Heart left ventricle (tissue), 16 donors: ENCODE measurements at regions not wholly inside any gene's neighbourhood (a gene's known extent, or its start where the extent isn't known, plus 50 kb on each side); places are given as distances from the start of the nearest gene placed in this dataset.
A peak's percentile ranks its signal among the peaks of the same experiment; 100 is the strongest.

ENCODE experiments used
- ATAC-seq, 4 donors: fragments of 200-7000 bp; cut with Tn5 transposase; one replicate each; pipeline ENCODE4 v1.9.1; 2020 to 2022; ENCODE audit warnings: moderate library complexity in 4 of 4, mild to moderate bottlenecking in 3 of 4, moderate number of reproducible peaks in 1 of 4
- DNase-seq, 5 donors: peaks; one replicate each; pipeline ENCODE4 v3.0.0-alpha.2; 2020
- H3K27ac ChIP-seq, 12 donors: fragments of 200-600 bp; sonication (generic) in 4 of 12; one replicate each; pipeline versions ENCODE4 v1.5.0 to v1.8.0; 2016 to 2022; ENCODE audit warnings: mild to moderate bottlenecking in 2 of 12
- H3K27me3 ChIP-seq, 9 donors: fragments of 200-600 bp; sonication (generic) in 2 of 9; one replicate each; pipeline versions ENCODE4 v1.5.1 to v1.8.0; 2016 to 2022; ENCODE audit warnings: mild to moderate bottlenecking in 3 of 9
- H3K36me3 ChIP-seq, 9 donors: fragments of 200-600 bp; sonication (generic) in 2 of 9; one replicate each; pipeline versions ENCODE4 v1.5.0 to v1.8.0; 2018 to 2022; ENCODE audit warnings: mild to moderate bottlenecking in 2 of 9
- H3K4me1 ChIP-seq, 12 donors: fragments of 200-600 bp; sonication (generic) in 4 of 12; one replicate each; pipeline versions ENCODE4 v1.5.0 to v1.8.0; 2016 to 2022; ENCODE audit warnings: mild to moderate bottlenecking in 3 of 12
- H3K4me3 ChIP-seq, 12 donors: fragments of 200-600 bp; sonication (generic) in 4 of 12; one replicate each; pipeline versions ENCODE4 v1.5.0 to v1.8.0; 2017 to 2022; ENCODE audit warnings: mild to moderate bottlenecking in 9 of 12, moderate library complexity in 4 of 12
- H3K9me3 ChIP-seq, 12 donors: fragments of 200-600 bp; sonication (generic) in 4 of 12; one replicate each; pipeline versions ENCODE4 v1.5.0 to v1.8.0; 2016 to 2022; ENCODE audit warnings: mild to moderate bottlenecking in 1 of 12
- CTCF ChIP-seq, 12 donors: fragments of 200-600 bp; sonication (generic) in 4 of 12; IDR thresholded peaks; one replicate each; pipeline versions ENCODE4 v1.5.0 to v1.8.0; 2018 to 2022; ENCODE audit warnings: antibody characterized with exemption in 12 of 12, mild to moderate bottlenecking in 5 of 12
- POLR2A ChIP-seq, 2 donors: fragments of 450-650 bp; IDR thresholded peaks; one replicate each; pipeline ENCODE4 v1.6.1; 2017; ENCODE audit warnings: antibody characterized with exemption in 2 of 2, mild to moderate bottlenecking in 2 of 2, moderate library complexity in 2 of 2
- WGBS, 4 donors: extraction: QIAGEN DNeasy Blood & Tissue Kit in 2 of 4; methylation state at CpG; one replicate each; pipeline versions ENCODE4 v1.1.5 to v1.1.7; 2013 to 2018; 5-methylcytosine and 5-hydroxymethylcytosine counted together
- intact Hi-C, 10 donors: fragments of 100-400 bp; cut with DNase I; formaldehyde crosslinking; loops; one replicate each; pipeline versions ENCODE4 v1.11.1 to v1.14.2; 2022
- donor health status: ischemic (EF 13 %, LVEDD 7.1; RV severe dilation, severe dysfunction).
- donor health status: healthy with polysubstance abuse.
- donor health status: DM: no; HTN: yes; CAD: no.
- donor health status: DM: no; HTN: no; CAD: no.
- donor health status: ischemic (EF 25% LVEDD 6.9; RV normal size, moderate dysfunction).
- donor health status: ischemic (EF 25% LVEDD 5.7; RV mildly dilated, moderate dysfunction).
- donor health status: healthy.
- donor health status: DM: yes; HTN: yes; CAD: no.
- donor health status: ischemic (EF 35%, LVEDD 5.7; RV mildly dilated, moderate dysfunction).
- donor health status: nonischemic (EF 11% LVEDD 7.7; RV severe dilation, severe dysfunction).
- donor health status: DM: yes; HTN: yes; CAD: no.
- donor health status: PGD.
- donor health status: ischemic (EF 29% LVEDD 5.4; RV normal size, mild dysfunction).
- donor health status: nonischemic (EF 23%, LVEDD 6.1; RV moderate dilation, normal function).

- WGBS, 4 donors, result 47 to 61% (median 55%) methylated on average over 1 of the region's 1 CpG
- TF ChIP-seq POLR2A (IDR thresholded peaks at IDR 0.05) (no peak), CTCF (IDR thresholded peaks at IDR 0.05) (no peak)
- no peak overlapping the region for H3K27ac ChIP-seq
- H3K9me3 ChIP-seq, result no peaks in the 10 kb centered on the region
- no peak overlapping the region for H3K4me3 ChIP-seq
- intact Hi-C loops, result no loop called here
- no peaks in the 10 kb centered on the region for H3K36me3 ChIP-seq
- DNase-seq (no peak), ATAC-seq (no peak)
- no peaks in the 10 kb centered on the region for H3K4me1 ChIP-seq
- no peaks in the 10 kb centered on the region for H3K27me3 ChIP-seq
Observed at GRCh38 chr5:52684051-52684450, 103.7 kb upstream of the ITGA1 start.

- H3K27ac ChIP-seq, result no peak overlapping the region
- ATAC-seq (no peak), DNase-seq (no peak)
- H3K36me3 ChIP-seq, result no peaks in the 10 kb centered on the region
- no peaks in the 10 kb centered on the region for H3K9me3 ChIP-seq
- H3K27me3 ChIP-seq, result no peaks in the 10 kb centered on the region
- intact Hi-C loops, result no loop called here
- 74 to 81% (median 75%) methylated on average over 1 of the region's 1 CpG for WGBS, 4 donors
- TF ChIP-seq CTCF (IDR thresholded peaks at IDR 0.05), result no peak
- TF ChIP-seq POLR2A (IDR thresholded peaks at IDR 0.05), result no peak
- no peak overlapping the region for H3K4me3 ChIP-seq
- peaks cover 0 to 10% (median 6%) of the 10 kb centered on the region in 12 donors for H3K4me1 ChIP-seq
Observed at GRCh38 chr5:52685566-52685965, 102.2 kb upstream of the ITGA1 start.

GRCh38 chr5:52685971-52686370 lies 101.7 kb upstream of the ITGA1 start:
- TF ChIP-seq POLR2A (IDR thresholded peaks at IDR 0.05), result no peak
- no peak for TF ChIP-seq CTCF (IDR thresholded peaks at IDR 0.05)
- no peak overlapping the region for H3K4me3 ChIP-seq
- no peaks in the 10 kb centered on the region for H3K27me3 ChIP-seq
- peaks cover 0 to 14% (median 8%) of the 10 kb centered on the region in 12 donors for H3K4me1 ChIP-seq
- no peak for DNase-seq
- no peaks in the 10 kb centered on the region for H3K36me3 ChIP-seq
- H3K9me3 ChIP-seq, result no peaks in the 10 kb centered on the region
- no peak for ATAC-seq
- intact Hi-C loops, result no loop called here
- WGBS, 4 donors, result 80 to 85% (median 82%) methylated on average over 4 of the region's 4 CpGs
- no peak overlapping the region for H3K27ac ChIP-seq

- TF ChIP-seq CTCF (IDR thresholded peaks at IDR 0.05) (no peak), POLR2A (IDR thresholded peaks at IDR 0.05) (no peak)
- no peak for DNase-seq
- intact Hi-C loops, result loop anchor here in 9 of 10 donors (5.0 to 10.0 kb wide), 5 partner anchors 37 to 227 kb away; partner anchors contain the start of genes ITGA1 (in 8 of the 9) and PELO (in 8 of the 9)
- Histone ChIP-seq H3K4me1 (peaks cover 0 to 44% (median 15%) of the 10 kb centered on the region in 12 donors), H3K27ac (peak overlapping the region in 10 of 12 donors; percentile 3 to 57 (median 39)), H3K4me3 (no peak overlapping the region), H3K36me3 (no peaks in the 10 kb centered on the region), H3K9me3 (no peaks in the 10 kb centered on the region), H3K27me3 (no peaks in the 10 kb centered on the region)
- WGBS, 4 donors, result 30 to 44% (median 36%) methylated on average over 2 of the region's 2 CpGs
- ATAC-seq, result peak; percentile 16 to 63 (median 50)
Observed at GRCh38 chr5:52690236-52690768, 97.4 kb upstream of the ITGA1 start.
